HG03039 (cell line): ENCODE measurements at regions not wholly inside any gene's neighbourhood (a gene's known extent, or its start where the extent isn't known, plus 50 kb on each side); places are given as distances from the start of the nearest gene placed in this dataset.
A peak's percentile ranks its signal among the peaks of the same experiment; 100 is the strongest.

Source experiments
- ATAC-seq: cut with Tn5 transposase; IDR thresholded peaks from one replicate; pipeline ENCODE4 v1.9.1; 2021; ENCODE audit warnings: mild to moderate bottlenecking, moderate library complexity; ENCODE audit not compliant: unreplicated experiment

DNA sequence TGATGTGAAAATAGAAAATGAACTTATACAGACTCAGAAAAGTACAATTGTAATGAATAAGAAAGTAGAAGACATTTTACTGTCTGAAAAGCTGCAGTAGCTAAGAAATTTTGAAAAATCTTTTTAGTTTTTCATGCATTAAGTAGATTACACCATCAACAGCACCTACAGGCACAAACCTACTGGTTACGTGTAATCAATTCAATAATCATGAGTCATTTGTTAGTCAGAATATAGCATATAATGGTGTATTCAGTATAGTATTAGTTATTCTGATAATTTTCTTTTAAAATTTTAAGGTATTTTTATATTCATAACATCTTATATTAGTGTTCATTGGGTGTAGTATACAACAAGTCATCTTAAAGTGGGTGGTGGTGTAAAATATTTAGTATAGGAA, 550.5 kb upstream of the GBE1 start:
- ATAC-seq, result no peak

GRCh38 chr3:82308755-82309154, 547.3 kb upstream of the GBE1 start:
- ATAC-seq, result no peak

GRCh38 chr3:82306189-82306588, 544.7 kb upstream of the GBE1 start:
- ATAC-seq, result no peak

DNA sequence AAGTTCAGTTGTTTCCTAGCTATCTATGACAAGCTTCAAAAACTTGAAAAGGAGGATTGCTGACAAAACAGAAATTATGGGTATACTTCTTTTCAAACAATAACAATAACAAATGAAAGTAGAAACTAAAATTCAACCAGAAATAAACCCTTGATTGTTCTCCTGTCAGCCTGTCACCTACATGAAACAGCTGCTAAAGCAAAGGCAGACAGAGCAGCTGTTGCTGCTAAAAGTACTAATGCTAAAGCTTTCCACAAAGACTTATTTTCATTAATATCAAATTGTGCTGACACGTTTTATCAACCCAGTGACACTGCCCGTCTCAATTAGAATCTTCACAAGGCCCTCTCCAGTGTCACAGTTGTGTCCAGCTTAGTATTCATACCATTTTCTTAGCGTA, 533.2 kb upstream of the GBE1 start:
- no peak for ATAC-seq

DNA sequence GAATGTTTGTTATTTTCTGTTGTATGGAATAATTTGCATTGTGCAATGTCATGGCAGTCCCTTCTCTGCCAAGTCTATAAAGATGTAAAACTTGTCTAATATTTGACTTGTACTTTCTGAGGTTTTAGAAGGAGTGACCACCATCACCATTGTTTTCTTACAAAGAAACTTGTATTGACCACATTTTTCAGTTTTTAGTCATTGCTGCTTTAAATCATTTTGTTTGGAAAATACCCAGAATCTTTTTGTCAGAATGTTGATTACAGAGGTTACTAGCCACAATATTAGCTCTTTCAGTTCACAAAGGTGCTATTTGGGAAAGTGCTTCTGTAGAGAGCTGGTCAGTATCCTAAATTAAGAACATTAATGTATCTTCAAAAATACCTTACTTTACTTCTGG, 532.4 kb upstream of the GBE1 start:
- peak; percentile 83 for ATAC-seq

- no peak for ATAC-seq
Observed at GRCh38 chr3:82293435-82293834, 532.0 kb upstream of the GBE1 start.

DNA sequence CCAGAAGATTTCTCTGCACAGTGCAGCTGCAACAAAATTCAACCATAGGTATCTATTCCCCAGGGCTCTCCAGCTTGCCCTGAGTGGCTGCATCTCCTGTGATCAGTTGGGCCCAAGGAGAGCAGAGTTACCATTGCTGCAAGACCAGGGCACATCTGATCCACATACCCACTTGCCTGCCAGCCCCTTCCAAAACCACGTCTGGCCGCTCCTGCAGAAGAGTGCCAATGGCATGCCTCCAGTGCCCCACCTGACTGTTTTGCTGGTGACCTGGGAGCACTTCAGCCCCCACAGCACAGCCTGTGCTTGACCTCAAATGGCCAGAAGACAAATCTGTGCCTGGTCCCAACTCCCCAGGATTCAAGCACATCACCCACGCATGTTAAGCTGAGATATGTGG, 526.1 kb upstream of the GBE1 start:
- no peak for ATAC-seq

GRCh38 chr3:82281205-82281604, 519.8 kb upstream of the GBE1 start:
- no peak for ATAC-seq

DNA sequence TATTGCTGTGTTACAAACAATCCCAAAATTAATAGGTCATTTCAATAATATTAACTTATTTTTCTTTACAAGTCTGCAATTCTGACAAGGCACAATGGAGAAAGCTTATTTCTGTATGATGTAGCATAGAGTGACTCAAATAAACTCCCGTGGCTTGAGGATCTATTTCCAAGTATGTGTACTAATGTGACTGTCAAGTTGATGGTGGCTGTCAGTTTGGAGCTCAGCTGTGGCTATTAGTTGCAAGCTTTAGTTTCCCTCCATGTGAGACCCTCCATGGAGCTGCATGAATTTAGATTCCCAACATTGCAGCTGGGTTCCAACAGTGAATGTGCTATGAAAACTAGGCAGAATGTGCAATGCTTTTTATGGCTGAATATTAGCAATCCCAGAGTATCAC, 515.5 kb upstream of the GBE1 start:
- ATAC-seq, result no peak

GRCh38 chr3:82274897-82275296, 513.5 kb upstream of the GBE1 start:
- ATAC-seq, result no peak

DNA sequence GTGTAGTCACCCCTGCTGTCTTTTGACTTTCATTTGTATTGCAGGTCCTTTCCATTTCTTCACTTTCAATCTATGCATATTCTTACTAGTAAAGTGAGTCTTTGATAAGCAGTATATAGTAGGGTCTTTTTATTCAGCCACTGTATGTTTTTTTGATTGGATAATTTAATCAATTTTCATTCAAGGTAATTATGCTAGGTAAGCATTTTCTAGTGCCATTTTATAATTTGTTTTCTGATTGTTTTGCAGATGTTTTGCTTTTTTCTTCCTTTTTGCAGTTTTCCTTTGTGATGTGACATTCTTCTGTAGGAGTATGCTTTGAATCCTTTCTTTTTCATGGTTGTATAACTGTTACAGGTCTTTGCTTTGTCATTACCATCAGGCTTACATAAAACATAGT, 504.3 kb upstream of the GBE1 start:
- ATAC-seq, result no peak

DNA sequence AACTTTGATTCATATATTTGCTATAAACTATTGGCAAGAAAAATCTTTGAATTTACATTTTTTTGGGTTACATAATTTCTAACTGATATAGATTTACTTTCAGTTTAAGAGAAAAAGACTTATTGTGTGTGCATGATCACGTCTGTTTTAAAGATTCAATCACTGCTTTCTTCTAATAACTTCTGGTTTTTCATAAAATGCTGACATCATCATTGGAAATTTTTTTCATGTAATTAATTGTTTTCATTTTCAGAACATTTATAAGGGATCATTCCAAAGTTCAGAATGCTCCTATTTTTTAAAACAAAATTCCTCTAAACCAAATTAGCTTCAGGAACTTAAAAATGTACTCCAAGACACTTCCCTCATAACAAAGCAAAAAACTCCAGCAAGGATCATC, 500.7 kb upstream of the GBE1 start:
- ATAC-seq, result no peak

DNA sequence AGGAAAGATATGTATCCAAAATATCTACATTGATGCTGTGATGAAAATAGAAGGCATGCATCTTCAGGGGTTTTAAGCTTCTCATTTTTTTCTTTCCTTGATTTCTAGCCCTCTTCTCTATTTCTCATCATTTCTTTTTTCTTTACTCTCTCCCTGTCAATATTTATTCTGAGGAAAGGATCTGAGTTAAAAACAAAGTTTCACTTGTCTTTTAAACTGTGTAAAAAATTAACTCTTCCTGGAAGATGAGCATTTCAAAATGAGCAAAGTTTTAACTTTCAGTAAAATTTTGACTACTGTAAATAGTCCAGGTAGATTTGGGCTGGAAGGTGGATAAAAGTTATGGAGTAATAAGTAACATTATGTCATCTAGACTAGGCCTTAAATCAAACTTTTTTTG, 500.2 kb upstream of the GBE1 start:
- ATAC-seq, result no peak

GRCh38 chr3:82261013-82261412, 499.6 kb upstream of the GBE1 start:
- no peak for ATAC-seq

- no peak for ATAC-seq
Observed at GRCh38 chr3:82259994-82260393, 498.5 kb upstream of the GBE1 start.

DNA sequence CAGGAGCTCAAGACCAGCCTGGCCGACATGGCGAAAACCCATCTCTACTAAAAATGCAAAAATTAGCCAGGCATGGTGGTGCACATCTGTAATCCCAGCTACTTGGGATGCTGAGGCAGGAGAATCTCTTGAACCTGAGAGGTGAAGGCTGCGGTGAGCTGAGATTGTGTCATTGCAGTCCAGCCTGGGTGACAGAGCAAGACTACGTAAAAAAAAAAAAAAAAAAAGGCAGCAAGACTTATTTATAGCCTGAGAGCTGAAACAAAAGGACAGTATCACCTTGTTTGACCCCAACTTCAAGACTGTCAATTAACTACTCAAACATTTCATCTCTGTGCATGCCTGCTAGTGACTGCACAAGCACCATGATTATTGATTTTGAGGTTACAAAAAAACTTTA, 478.9 kb upstream of the GBE1 start:
- ATAC-seq, result no peak

DNA sequence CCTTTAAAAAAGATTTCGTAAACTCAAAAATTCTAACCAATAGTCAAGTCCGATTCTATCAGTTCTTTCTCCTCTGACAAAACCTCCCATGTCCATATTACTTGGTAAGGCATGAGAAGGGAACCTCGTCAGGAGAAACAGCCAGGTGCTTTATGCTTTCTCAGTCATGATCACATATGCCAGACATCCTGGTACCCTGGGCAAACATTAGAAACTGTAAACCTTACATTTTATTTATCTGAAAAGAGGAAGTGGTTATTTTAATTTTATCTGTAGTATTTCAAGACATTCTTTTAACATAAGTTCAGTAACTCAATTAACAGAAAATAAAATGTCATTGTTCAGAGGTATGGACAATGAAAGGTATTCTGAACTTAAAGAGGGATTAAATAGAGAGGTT, 474.8 kb upstream of the GBE1 start:
- ATAC-seq, result no peak

DNA sequence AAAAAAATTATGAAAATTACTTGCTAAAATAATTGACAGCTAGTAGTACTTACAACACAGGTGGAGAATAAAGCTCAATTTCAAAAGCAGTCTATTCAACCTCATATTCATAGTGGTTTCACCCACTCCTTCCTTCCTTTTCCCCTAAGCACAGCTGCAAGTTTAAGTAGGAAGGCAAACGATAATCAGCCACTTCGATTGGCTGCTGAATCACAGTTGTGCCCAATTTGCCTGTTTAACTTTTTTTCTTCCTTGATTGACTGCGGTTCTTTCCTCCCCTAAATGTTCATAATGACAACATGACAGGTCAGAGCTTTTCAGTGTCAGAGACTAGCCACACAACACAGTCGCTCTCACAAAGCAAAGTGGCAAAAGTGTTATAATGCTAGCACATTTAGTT, 468.0 kb upstream of the GBE1 start:
- peak; percentile 84 for ATAC-seq

GRCh38 chr3:82224661-82225060, 463.2 kb upstream of the GBE1 start:
- ATAC-seq, result no peak

- ATAC-seq, result no peak
Observed at GRCh38 chr3:82222401-82222800, 461.0 kb upstream of the GBE1 start.

DNA sequence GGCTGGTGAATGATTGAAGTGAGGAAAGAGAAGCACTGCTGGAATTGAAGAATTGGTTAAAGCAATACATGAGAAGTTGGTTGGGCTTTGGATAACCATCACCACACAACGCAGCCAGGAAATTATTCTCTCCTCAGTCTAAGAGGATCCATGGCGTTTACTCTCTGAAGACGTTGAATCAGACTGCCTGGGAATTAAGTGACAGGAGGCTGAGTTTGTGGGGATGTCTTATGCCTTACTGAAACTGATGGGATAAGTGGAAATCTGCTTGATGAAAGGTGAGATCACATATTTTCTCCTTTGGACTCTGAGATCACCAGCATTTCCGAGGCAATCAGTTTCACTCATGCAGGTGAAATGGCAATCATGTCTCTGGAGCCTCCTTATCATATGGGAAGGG, 456.1 kb upstream of the GBE1 start:
- no peak for ATAC-seq

DNA sequence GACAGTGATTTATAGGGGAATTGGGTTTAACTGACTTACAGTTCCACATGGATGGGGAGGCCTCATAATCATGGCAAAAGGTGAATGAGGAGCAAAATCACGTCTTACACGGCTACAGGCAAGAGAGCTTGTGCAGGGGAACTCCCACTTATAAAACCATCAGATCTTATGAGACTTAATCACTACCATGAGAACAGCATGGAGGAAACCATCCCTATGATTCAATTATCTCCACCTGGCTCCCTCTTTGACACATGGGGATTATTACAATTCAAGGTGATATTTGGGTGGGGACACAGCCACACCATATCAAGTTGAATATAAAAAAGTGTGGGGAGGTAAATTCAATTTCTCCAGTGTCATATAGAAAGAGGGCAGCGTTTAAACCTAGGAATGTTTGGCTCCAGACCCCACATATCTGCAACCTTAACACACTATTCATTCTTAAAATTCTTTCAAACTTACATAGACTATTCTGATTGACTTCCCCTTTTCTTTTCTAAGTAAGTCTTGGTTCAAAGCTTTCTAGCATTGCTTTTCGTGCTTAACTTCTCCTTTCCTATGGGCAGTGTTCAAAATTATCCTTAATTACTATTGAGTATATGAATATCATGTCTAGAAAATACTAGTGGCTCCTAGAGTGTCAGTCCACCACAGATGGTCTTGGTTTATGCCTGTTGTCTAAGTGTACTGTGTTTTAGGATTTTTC, 446.7 kb upstream of the GBE1 start:
- ATAC-seq, result no peak

- no peak for ATAC-seq
Observed at GRCh38 chr3:82202269-82202668, 440.8 kb upstream of the GBE1 start.
